ENCODE measurements at regions not wholly inside any gene's neighbourhood (a gene's known extent, or its start where the extent isn't known, plus 50 kb on each side); places are given as distances from the start of the nearest gene placed in this dataset.

- no peak for DNase-seq (ENCODE audit: low read depth, low spot score)
- TF ChIP-seq GATA2 (IDR thresholded peaks at IDR 0.05; ENCODE audit: insufficient read depth, insufficient read length, low read depth, low read length), result no peak
- TF ChIP-seq MYC (IDR thresholded peaks at IDR 0.05; ENCODE audit: low read depth, low read length), result no peak
- TF ChIP-seq, protein P1, sequence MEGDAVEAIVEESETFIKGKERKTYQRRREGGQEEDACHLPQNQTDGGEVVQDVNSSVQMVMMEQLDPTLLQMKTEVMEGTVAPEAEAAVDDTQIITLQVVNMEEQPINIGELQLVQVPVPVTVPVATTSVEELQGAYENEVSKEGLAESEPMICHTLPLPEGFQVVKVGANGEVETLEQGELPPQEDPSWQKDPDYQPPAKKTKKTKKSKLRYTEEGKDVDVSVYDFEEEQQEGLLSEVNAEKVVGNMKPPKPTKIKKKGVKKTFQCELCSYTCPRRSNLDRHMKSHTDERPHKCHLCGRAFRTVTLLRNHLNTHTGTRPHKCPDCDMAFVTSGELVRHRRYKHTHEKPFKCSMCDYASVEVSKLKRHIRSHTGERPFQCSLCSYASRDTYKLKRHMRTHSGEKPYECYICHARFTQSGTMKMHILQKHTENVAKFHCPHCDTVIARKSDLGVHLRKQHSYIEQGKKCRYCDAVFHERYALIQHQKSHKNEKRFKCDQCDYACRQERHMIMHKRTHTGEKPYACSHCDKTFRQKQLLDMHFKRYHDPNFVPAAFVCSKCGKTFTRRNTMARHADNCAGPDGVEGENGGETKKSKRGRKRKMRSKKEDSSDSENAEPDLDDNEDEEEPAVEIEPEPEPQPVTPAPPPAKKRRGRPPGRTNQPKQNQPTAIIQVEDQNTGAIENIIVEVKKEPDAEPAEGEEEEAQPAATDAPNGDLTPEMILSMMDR (IDR thresholded peaks at IDR 0.05; ENCODE audit: extremely low read depth in 1 of 2, insufficient read depth in 1 of 2, low read depth in 1 of 2, low read length in 2 of 2), result no peak
- no peak for TF ChIP-seq POLR2AphosphoS5 (IDR thresholded peaks at IDR 0.05; ENCODE audit: insufficient read depth, low read depth, low read length)
- TF ChIP-seq, protein P2, sequence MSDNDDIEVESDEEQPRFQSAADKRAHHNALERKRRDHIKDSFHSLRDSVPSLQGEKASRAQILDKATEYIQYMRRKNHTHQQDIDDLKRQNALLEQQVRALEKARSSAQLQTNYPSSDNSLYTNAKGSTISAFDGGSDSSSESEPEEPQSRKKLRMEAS (IDR thresholded peaks at IDR 0.05; ENCODE audit: insufficient read depth, insufficient read length), result no peak
- no peak for TF ChIP-seq EZH2 (IDR thresholded peaks at IDR 0.05; ENCODE audit: borderline replicate concordance, low read depth, low read length, severe bottlenecking)
- TF ChIP-seq FOS (IDR thresholded peaks at IDR 0.05; ENCODE audit: borderline replicate concordance, insufficient read depth, low read length), result no peak
- TF ChIP-seq POLR2A (IDR thresholded peaks at IDR 0.05; ENCODE audit: low read depth, low read length), result no peak
- no peak for TF ChIP-seq JUN (IDR thresholded peaks at IDR 0.05; ENCODE audit: borderline replicate concordance, insufficient read depth, insufficient read length, low read depth)
- Histone ChIP-seq H3K9me3 (replicated peaks; ENCODE audit: control insufficient read depth, insufficient read depth, low read length) (no peaks in the 10 kb centered on the region), H4K20me1 (replicated peaks; ENCODE audit: control insufficient read depth, extremely low read depth, insufficient read depth, low read length) (no peaks in the 10 kb centered on the region), H3K4me1 (ENCODE audit: control insufficient read depth, extremely low read depth, insufficient read depth, low read length) (no peaks in the 10 kb centered on the region), H3K36me3 (ENCODE audit: control insufficient read depth in 2 of 2, extremely low read depth in 1 of 2, insufficient read depth in 2 of 2, low read length in 2 of 2) (no peaks in the 10 kb centered on the region), H3K27ac (ENCODE audit: insufficient read depth, low read depth, low read length) (no peak overlapping the region), H3K9me1 (replicated peaks; ENCODE audit: control insufficient read depth, extremely low read depth, insufficient read depth, low read length) (no peaks in the 10 kb centered on the region), H2AFZ (ENCODE audit: low read depth, low read length) (no peak overlapping the region), H3K9ac (replicated peaks; ENCODE audit: extremely low read depth, insufficient read depth, low read length) (no peak overlapping the region), H3K27me3 (ENCODE audit: control insufficient read depth in 2 of 2, insufficient read depth in 2 of 2, low read length in 2 of 2) (peaks cover 0 to 3% of the 10 kb centered on the region in 2 experiments), H3K4me3 (replicated peaks in 1 of 3; ENCODE audit: insufficient read depth in 1 of 3, low read depth in 1 of 3, low read length in 3 of 3) (no peak overlapping the region), H3K4me2 (ENCODE audit: insufficient read depth, low read length) (no peak overlapping the region), H3K79me2 (ENCODE audit: control insufficient read depth, insufficient read depth, low read length) (no peaks in the 10 kb centered on the region)
- intact Hi-C loops (cut with micrococcal nuclease), result no loop called here
- BruUV-seq (replicated peaks), result no TSS peak
- POLR2A ChIA-PET, result no interaction called here
- dilution Hi-C loops (cut with MboI; ENCODE audit: extremely low pct_ligation_motif_present, low sequenced_read_pairs), result no loop called here
- CTCF ChIA-PET, result no interaction called here
- no peak for FAIRE-seq
Observed at GRCh38 chr9:107875571-107875980, 386.0 kb upstream of the KLF4 start.

All from endothelial cell of umbilical vein (primary cell).